ENCODE measurements at regions not wholly inside any gene's neighbourhood (a gene's known extent, or its start where the extent isn't known, plus 50 kb on each side); places are given as distances from the start of the nearest gene placed in this dataset.

DNA sequence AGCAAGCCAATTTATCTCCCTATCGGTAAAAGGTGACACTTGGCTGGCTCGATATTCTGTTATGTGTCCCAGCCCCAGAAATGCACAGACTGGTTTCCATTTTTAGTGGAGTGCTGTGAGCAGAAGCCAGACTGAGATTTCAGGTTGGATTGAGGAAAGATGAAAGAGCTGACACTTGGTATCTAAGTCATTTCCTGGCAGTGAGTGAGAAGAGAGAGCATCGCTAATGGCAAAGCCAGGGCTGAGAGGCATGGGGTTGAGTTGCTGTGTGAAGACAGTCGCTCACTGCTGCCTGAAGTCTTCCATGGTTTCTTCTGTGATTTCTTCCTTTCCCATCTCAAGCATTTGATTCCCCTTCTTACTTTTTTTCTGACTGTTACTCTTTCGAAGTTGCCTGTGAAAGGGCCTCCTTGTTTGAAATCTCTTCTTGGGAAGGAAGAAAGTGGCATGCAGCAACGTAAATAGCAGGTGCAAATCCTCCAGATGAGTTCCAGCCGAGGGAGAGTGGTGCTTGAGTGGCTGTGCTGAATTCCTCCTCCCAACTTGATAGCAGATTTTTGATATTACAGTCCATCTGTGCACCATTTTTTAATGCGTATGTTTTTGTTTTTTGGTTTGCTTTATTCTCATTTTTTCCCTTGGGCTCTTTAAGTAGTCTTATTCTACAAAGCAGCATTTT is 109.2 kb upstream of the LIMCH1 start:
- TF ChIP-seq POLR2A (IDR thresholded peaks at IDR 0.05), result no peak
- TF ChIP-seq, protein P1, sequence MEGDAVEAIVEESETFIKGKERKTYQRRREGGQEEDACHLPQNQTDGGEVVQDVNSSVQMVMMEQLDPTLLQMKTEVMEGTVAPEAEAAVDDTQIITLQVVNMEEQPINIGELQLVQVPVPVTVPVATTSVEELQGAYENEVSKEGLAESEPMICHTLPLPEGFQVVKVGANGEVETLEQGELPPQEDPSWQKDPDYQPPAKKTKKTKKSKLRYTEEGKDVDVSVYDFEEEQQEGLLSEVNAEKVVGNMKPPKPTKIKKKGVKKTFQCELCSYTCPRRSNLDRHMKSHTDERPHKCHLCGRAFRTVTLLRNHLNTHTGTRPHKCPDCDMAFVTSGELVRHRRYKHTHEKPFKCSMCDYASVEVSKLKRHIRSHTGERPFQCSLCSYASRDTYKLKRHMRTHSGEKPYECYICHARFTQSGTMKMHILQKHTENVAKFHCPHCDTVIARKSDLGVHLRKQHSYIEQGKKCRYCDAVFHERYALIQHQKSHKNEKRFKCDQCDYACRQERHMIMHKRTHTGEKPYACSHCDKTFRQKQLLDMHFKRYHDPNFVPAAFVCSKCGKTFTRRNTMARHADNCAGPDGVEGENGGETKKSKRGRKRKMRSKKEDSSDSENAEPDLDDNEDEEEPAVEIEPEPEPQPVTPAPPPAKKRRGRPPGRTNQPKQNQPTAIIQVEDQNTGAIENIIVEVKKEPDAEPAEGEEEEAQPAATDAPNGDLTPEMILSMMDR (IDR thresholded peaks at IDR 0.05), result no peak

Measured in prostate gland (tissue), 2 donors.